SW480 (cell line): ENCODE measurements at regions not wholly inside any gene's neighbourhood (a gene's known extent, or its start where the extent isn't known, plus 50 kb on each side); places are given as distances from the start of the nearest gene placed in this dataset.

Source experiments
- DNase-seq: peaks from one replicate; pipeline ENCODE4 v3.0.0-alpha.2; 2016; ENCODE audit warnings: low spot score

DNA sequence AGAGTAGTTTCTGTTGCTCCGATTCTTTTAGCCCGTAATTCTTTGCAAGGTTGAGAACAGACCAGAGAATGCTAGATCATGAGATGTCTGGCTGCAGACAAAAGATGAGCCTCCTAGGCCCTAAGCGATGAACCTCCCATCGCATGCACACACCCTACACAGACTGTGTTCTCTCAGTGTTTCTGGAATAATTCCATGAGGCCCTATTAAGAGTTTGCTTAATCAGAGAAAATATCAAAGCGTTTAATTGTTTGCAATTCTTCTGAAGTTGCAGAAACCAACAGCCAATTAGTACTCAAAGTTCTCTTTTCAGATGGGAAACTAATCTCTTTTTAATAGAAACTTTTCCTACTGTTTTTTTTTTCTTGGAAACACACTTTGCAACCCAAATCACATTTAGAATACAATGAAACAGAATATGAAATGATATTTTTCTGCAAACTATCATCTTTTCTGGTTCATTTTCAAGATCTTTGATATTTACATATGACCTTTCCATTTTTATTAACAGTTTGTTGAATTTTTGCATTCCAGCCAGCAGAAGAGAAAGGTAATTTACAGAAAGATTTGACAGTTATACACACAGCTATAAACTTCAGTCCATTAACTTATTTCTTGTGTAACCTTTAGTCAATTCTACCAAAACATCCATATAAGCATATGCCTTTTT is 1525.6 kb downstream of the ARAP2 start:
- no peak for DNase-seq

- peak; percentile 29 for DNase-seq
Measured at GRCh38 chr4:34720571-34720970, 1523.7 kb downstream of the ARAP2 start.

- no peak for DNase-seq
Measured at GRCh38 chr4:34721835-34722234, 1522.5 kb downstream of the ARAP2 start.

GRCh38 chr4:34723605-34724004 is 1520.7 kb downstream of the ARAP2 start:
- DNase-seq = no peak

DNA sequence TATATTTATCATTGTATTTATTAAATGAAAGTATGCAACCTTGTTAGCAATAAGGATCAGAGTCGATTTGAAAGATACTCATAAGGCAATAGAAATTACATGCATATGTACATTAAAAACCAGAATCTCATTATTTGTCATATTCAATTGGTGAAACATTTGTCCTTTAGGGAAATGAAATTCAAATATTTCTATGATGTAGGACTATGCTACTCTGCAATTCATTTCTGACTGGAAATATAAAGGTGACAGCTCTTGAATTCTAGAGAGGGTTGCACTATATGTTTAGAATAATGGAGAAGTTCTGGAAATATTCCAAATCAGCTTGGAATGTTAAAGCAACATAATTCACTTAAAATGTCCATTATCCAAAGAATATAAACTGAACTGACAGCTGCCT is 1519.8 kb downstream of the ARAP2 start:
- DNase-seq = no peak

- DNase-seq = no peak
Measured at GRCh38 chr4:34731070-34731469, 1513.2 kb downstream of the ARAP2 start.

DNA sequence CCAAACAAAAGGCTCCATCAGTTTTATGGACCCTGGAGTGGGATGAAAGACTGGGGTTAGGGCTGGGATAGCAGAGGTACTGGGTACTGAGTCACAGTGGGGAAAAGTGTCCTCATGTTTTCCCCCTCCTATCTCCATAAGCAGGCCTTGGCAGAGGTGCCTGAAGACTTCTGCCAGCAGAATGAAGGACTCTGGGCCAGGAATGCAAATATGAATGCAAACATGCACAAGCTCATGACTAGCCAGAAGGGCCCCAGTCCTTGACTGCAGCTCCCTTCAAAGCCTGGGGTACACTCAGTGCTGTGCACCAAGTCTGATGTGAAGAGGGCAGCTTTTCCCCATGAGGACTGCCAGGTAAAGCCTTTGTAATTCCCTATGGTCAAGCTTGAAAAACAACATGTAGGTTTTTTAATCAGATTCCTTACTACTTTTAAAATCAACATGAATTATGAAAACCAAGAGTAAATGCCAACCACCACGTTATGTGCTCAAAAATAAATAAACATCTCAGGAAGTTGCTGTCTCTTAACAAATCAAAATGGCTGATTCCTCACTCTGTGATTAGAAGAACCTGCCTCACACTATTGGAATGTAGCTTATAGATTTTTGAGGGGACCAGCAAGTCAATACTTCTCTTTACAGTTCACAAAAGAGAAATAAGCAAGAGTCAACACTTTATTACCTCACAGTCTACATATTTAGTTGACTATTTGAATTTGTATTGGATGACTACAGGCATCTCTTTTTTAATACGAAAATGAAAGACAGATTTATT is 1512.0 kb downstream of the ARAP2 start:
- DNase-seq = no peak

- peak; percentile 30 for DNase-seq
Measured at GRCh38 chr4:34733185-34733941, 1511.0 kb downstream of the ARAP2 start.

DNA sequence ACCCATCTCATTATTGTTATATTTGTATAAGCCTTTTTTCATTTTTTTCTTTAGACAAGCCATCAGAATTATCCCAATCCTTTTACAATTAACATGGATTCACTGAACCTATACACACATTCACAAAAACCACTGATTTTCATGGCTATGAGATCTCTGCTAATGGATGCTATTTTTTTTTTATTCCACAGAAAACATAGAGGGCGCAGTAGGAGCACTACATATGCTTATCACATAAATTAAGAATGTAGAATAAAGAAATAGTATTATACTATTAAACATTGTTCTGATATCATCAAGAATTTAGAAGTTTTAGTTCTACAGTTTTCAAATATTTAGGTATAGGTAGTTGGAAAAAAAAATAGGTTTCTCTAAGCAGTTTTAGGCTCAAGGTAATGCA is 1477.4 kb downstream of the ARAP2 start:
- DNase-seq = no peak

GRCh38 chr4:34767407-34767806 is 1476.9 kb downstream of the ARAP2 start:
- DNase-seq = no peak

DNA sequence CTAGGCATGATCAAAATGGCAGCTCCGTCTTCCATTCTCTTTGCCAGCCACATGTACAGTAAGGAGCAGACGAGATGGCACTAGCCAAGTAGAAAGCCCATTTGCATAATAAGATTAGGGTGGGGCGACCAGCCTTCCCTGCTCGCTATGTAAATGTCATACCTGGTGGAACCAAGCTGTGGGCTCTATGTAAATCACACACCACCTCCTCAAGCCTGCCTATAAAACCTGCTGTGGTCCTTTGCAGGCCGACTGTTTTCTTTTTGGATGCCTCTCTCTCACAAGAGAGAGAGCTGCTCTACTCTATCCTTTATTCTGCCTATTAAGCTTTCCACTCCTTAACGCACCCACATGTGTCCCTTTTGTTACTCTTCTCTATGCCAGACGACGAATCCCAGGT is 1472.7 kb downstream of the ARAP2 start:
- no peak for DNase-seq

GRCh38 chr4:34790131-34790530 is 1454.2 kb downstream of the ARAP2 start:
- DNase-seq = no peak

DNA sequence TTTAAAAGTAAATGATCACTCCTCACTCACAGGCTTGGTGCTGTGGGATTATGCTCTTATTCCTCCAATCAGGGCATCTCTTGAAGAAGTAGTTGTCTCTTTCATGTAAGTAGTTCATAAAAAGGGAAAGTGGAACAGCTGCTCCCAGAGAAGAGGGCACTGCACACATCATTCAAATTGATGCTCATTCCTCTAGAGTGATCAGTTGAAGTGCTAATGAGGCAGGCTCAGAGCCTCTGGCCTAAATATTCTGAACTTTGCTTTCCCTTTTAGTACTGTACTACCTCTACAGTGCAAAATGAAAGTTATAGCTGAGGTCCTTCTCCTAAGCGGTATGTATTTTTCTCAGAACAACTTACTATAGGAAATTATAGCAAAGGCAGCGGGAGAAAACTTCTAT is 1453.1 kb downstream of the ARAP2 start:
- no peak for DNase-seq

- no peak for DNase-seq
Measured at GRCh38 chr4:34800953-34801352, 1443.4 kb downstream of the ARAP2 start.

GRCh38 chr4:34814266-34814665 is 1430.0 kb downstream of the ARAP2 start:
- no peak for DNase-seq

GRCh38 chr4:34824515-34824914 is 1419.8 kb downstream of the ARAP2 start:
- DNase-seq = no peak

DNA sequence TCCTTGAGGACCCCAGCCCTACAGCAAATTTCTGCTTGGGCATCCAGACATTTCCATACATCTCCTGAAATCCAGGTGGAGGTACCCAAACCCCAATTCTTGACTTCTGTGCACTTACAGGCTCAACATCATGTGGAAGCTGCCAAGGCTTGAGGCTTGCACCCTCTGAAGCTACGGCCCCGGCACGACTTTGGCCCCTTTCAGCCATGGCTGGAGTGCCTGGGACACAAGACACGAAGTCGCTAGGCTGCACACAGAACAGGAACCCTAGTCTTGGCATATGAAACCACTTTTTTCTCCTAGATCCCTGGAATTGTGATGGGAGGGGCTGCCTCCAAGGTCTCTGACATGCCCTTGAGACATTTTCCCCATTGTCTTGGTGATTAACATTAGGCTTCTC is 1417.7 kb downstream of the ARAP2 start:
- no peak for DNase-seq

DNA sequence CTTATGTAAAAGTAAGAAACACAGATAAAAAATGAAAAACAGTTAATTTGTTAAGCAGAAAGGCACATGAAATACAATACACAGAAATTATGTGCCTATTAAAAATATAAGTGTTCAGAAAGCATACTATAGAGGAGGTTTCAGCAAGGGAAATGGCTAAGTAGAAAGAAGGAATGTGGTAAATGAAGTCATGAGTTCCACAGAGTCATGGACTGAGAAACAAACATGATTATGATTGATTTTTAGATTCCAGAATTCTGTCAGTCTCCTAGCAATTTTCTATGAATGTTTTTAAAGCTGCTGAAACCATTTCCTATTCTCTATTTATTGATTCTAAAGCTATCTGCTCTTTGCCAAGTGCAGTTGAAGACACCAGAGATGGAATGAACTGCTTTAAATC is 1398.4 kb downstream of the ARAP2 start:
- DNase-seq = no peak

- DNase-seq = no peak
Measured at GRCh38 chr4:34850421-34850820, 1393.9 kb downstream of the ARAP2 start.

DNA sequence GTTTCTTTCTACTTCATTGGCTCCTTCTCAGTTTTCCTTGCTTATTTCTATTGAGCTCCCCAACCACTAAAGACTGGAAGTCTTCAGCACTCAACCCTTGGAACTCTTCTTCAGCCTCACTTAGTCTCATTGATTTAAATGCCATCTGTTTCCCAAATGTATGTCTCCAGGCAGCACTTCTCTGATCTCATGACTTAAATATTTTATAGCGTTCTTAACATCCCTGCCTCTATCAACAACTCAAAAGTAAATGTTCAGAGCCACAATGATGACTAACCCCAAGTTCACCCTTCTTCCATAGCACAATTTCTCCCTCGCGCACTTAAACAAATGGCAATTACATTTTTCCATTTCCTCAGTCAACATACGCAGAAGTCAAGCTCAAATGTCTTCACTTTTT is 1393.3 kb downstream of the ARAP2 start:
- no peak for DNase-seq

DNA sequence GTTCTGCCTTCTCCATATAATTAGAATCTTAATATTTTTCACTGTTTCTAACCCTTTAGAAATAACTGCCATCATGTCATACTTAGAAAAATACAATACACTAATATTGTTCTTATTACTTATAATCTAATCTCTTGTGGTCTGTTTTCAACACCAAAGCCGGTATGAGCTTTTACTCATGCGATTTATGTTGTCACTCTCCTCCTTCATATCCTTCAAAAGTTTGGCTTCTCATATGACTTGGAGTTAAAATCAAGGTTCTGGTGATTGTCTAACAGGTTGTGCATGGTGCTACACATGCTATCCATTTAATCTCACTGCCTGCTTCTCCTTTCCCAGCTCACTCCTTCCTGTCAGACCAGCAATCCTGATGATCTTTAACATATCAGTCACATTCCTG is 1392.9 kb downstream of the ARAP2 start:
- DNase-seq = no peak

DNA sequence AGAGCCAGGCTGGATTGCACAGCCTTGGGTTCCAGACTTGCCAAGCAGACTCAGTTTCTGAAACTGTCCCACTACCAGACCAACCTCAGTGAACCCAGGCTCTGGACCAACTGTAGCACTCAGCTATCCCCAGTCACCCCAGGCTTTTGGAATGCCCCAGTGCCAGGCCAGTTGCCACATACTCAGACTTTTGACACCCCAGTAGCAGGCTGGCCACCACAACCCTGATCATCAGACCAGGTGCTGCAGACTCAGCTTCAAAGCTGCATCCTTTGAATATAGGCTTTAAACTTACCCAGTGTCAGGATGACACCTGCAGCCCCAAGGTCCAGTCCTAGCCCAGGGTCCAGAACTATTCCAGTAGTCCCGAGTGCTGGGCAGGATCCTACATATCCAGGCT is 1389.9 kb downstream of the ARAP2 start:
- no peak for DNase-seq

DNA sequence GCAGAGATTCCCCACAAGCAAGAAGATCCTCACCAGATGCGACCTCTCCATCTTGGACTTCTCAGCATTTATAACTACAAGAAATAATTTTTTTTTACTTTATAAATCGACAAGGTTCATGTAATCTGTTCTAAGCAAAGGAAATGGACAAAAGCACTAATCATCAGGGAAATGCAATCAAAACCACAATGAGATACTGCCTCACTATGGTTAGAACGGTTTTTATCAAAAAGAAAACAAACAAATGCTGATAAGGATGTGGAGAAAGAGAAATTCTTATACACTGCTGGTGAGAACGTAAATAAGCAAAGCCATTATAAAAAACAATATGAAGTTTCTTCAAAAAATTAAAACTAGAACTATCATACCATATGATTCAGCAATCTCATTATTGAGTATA is 1382.6 kb downstream of the ARAP2 start:
- DNase-seq = no peak
